GM23338 (cell line): ENCODE measurements at regions not wholly inside any gene's neighbourhood (a gene's known extent, or its start where the extent isn't known, plus 50 kb on each side); places are given as distances from the start of the nearest gene placed in this dataset.

Source experiments
- ATAC-seq: fragments of 200-7000 bp; cut with Tn5 transposase; 3 replicates; pipeline ENCODE4 v1.9.1; 2020
- DNase-seq: peaks from one replicate; pipeline ENCODE4 v3.0.0-alpha.2; 2015; ENCODE audit warnings: low spot score
- H2AFZ ChIP-seq: fragments of 200-600 bp; sonication (generic); 2 replicates; pipeline ENCODE4 v1.8.0; 2016; ENCODE audit warnings: antibody characterized with exemption, mild to moderate bottlenecking, moderate library complexity
- H3F3A ChIP-seq: fragments of 200-600 bp; sonication (generic); replicated peaks from 2 replicates; pipeline ENCODE4 v1.8.0; 2017; ENCODE audit warnings: antibody characterized with exemption, mixed run types, low read depth
- H3K27ac ChIP-seq: fragments of 200-600 bp; sonication (generic); 2 replicates; pipeline ENCODE4 v1.6.1; 2016; ENCODE audit warnings: low read depth
- H3K27me3 ChIP-seq: fragments of 200-600 bp; sonication (generic); 2 replicates; pipeline ENCODE4 v1.8.0; 2016; ENCODE audit warnings: mild to moderate bottlenecking, mixed run types, moderate library complexity; ENCODE audit not compliant: insufficient read depth
- H3K36me3 ChIP-seq: fragments of 200-600 bp; sonication (generic); 2 replicates; pipeline ENCODE4 v1.8.0; 2016; ENCODE audit warnings: mild to moderate bottlenecking; ENCODE audit not compliant: insufficient read depth
- H3K4me1 ChIP-seq: fragments of 200-600 bp; sonication (generic); 2 replicates; pipeline ENCODE4 v1.8.0; 2016; ENCODE audit warnings: mild to moderate bottlenecking, moderate library complexity; ENCODE audit not compliant: insufficient read depth
- H3K4me2 ChIP-seq: fragments of 200-600 bp; sonication (generic); 2 replicates; pipeline ENCODE4 v1.7.1; 2017; ENCODE audit warnings: mixed run types
- H3K4me3 ChIP-seq: fragments of 200-600 bp; sonication (generic); 2 replicates; pipeline ENCODE4 v1.6.1; 2016; ENCODE audit warnings: mixed run types
- H3K79me2 ChIP-seq: fragments of 200-600 bp; sonication (generic); replicated peaks from 2 replicates; pipeline ENCODE4 v1.8.0; 2017; ENCODE audit warnings: mild to moderate bottlenecking; ENCODE audit not compliant: insufficient read depth
- H3K9me2 ChIP-seq: fragments of 200-600 bp; sonication (generic); 2 replicates; pipeline ENCODE4 v1.8.0; 2017; ENCODE audit not compliant: insufficient read depth
- H4K20me1 ChIP-seq: fragments of 200-600 bp; sonication (generic); replicated peaks from 2 replicates; pipeline ENCODE4 v1.8.0; 2017; ENCODE audit warnings: mild to moderate bottlenecking; ENCODE audit not compliant: insufficient read depth
- H3K27ac Mint-ChIP-seq: 2 replicates; pipeline ENCODE4 v1.8.0; 2020; ENCODE audit warnings: inconsistent platforms, mild to moderate bottlenecking, moderate library complexity, mixed read lengths
- H3K27me3 Mint-ChIP-seq: 3 replicates; pipeline ENCODE4 v1.8.0; 2022; ENCODE audit warnings: low read depth, mild to moderate bottlenecking, moderate library complexity, mixed read lengths, inconsistent platforms; ENCODE audit not compliant: insufficient read depth, poor library complexity
- H3K36me3 Mint-ChIP-seq: 3 replicates; pipeline ENCODE4 v1.8.0; 2021; ENCODE audit warnings: low read depth, mild to moderate bottlenecking, inconsistent platforms, moderate library complexity, mixed read lengths
- H3K4me1 Mint-ChIP-seq: 3 replicates; pipeline ENCODE4 v1.8.0; 2020; ENCODE audit warnings: mild to moderate bottlenecking, inconsistent platforms, mixed read lengths
- H3K4me3 Mint-ChIP-seq: 3 replicates; pipeline ENCODE4 v1.8.0; 2021; ENCODE audit warnings: moderate library complexity, mild to moderate bottlenecking, inconsistent platforms, mixed read lengths
- H3K9me3 Mint-ChIP-seq: 3 replicates; pipeline ENCODE4 v1.8.0; 2020; ENCODE audit warnings: moderate library complexity, mild to moderate bottlenecking, inconsistent platforms, mixed read lengths
- CREB1 ChIP-seq: fragments of 250-450 bp; sonication (Bioruptor Pico); IDR thresholded peaks from 2 replicates; pipeline ENCODE4 v1.5.0; 2020; ENCODE audit warnings: low read depth, mild to moderate bottlenecking, moderate library complexity
- ETS1 ChIP-seq: IDR thresholded peaks from 2 replicates; pipeline ENCODE4 v1.6.1; 2016; ENCODE audit warnings: antibody characterized with exemption
- EZH2 ChIP-seq: fragments of 200-600 bp; sonication (generic); IDR thresholded peaks from one replicate; pipeline ENCODE4 v1.8.0; 2017; ENCODE audit warnings: antibody characterized with exemption, mild to moderate bottlenecking, low read depth; ENCODE audit not compliant: unreplicated experiment
- JUNB ChIP-seq: IDR thresholded peaks from one replicate; pipeline ENCODE4 v1.6.1; 2016; ENCODE audit warnings: antibody characterized with exemption; ENCODE audit not compliant: unreplicated experiment
- NANOG ChIP-seq: IDR thresholded peaks from 2 replicates; pipeline ENCODE4 v1.6.1; 2016; ENCODE audit warnings: antibody characterized with exemption, borderline replicate concordance
- POLR2AphosphoS5 ChIP-seq: IDR thresholded peaks from 2 replicates; pipeline ENCODE4 v1.6.1; 2016; ENCODE audit warnings: antibody characterized with exemption, low read depth
- STAT1 ChIP-seq: IDR thresholded peaks from one replicate; pipeline ENCODE4 v1.6.1; 2016; ENCODE audit warnings: antibody characterized with exemption; ENCODE audit not compliant: unreplicated experiment
- ZNF114 ChIP-seq: fragments of 250-450 bp; sonication (Bioruptor Pico); IDR thresholded peaks from 2 replicates; pipeline ENCODE4 v1.5.0; 2020; ENCODE audit warnings: mild to moderate bottlenecking, moderate library complexity
- ZNF462 ChIP-seq: fragments of 250-450 bp; sonication (Bioruptor Pico); IDR thresholded peaks from 2 replicates; pipeline ENCODE4 v1.5.0; 2020; ENCODE audit warnings: mild to moderate bottlenecking, moderate library complexity

DNA sequence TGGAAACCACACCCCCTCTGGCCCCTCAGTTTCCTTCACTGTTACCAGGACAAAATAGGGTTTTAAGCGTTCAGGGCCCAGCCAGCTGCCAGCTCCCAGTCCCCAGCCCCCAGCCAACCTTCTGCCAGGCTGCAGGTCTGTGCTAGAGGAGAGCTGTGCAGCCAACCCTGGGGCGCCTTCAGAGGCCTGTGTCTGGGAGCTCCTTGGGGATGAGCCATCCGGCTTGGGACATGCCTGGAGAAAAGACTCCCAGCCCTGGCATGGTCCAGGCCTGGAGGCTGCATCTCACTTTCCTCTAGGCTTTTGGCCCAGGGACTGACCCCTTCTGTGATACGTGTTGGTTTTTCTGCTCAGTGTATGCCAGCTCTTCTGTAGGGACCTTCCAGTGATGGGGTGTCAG, 487.6 kb upstream of the MGMT start:
- no peak for TF ChIP-seq EZH2
- no peak for TF ChIP-seq ZNF462 (CRISPR knock-in tag)
- no peak for TF ChIP-seq CREB1 (CRISPR knock-in tag)
- TF ChIP-seq JUNB = no peak
- TF ChIP-seq POLR2AphosphoS5 = no peak
- no peak for TF ChIP-seq STAT1
- TF ChIP-seq ETS1 = no peak
- TF ChIP-seq ZNF114 = no peak
- no peak for TF ChIP-seq NANOG

More for the DNA sequence above, 487.6 kb upstream of the MGMT start:
- Histone ChIP-seq H3K9me2 (no peaks in the 10 kb centered on the region), H3K4me1 (no peaks in the 10 kb centered on the region), H3K4me2 (no peak overlapping the region), H3K27ac (no peak overlapping the region), H3K4me3 (no peak overlapping the region), H3K79me2 (no peaks in the 10 kb centered on the region), H2AFZ (no peak overlapping the region), H3K36me3 (no peaks in the 10 kb centered on the region), H4K20me1 (no peaks in the 10 kb centered on the region), H3K27me3 (no peaks in the 10 kb centered on the region), H3F3A (no peaks in the 10 kb centered on the region)
- H3K27ac Mint-ChIP-seq = no peak overlapping the region
- DNase-seq = no peak
- no peaks in the 10 kb centered on the region for H3K36me3 Mint-ChIP-seq
- peaks cover 8% of the 10 kb centered on the region for H3K4me1 Mint-ChIP-seq
- H3K4me3 Mint-ChIP-seq = no peak overlapping the region
- ATAC-seq = no peak
- peaks cover 10% of the 10 kb centered on the region for H3K27me3 Mint-ChIP-seq
- H3K9me3 Mint-ChIP-seq = no peaks in the 10 kb centered on the region
